HG03196 (cell line): ENCODE measurements at regions not wholly inside any gene's neighbourhood (a gene's known extent, or its start where the extent isn't known, plus 50 kb on each side); places are given as distances from the start of the nearest gene placed in this dataset.
A peak's percentile ranks its signal among the peaks of the same experiment; 100 is the strongest.
"Not testable (repeated sequence)": the region's sequence is repeated elsewhere in the genome, so short reads cannot be mapped to it uniquely, and the experiment has no call there.

Experiments
- ATAC-seq: cut with Tn5 transposase; IDR thresholded peaks from one replicate; pipeline ENCODE4 v1.9.1; 2021; ENCODE audit not compliant: unreplicated experiment

DNA sequence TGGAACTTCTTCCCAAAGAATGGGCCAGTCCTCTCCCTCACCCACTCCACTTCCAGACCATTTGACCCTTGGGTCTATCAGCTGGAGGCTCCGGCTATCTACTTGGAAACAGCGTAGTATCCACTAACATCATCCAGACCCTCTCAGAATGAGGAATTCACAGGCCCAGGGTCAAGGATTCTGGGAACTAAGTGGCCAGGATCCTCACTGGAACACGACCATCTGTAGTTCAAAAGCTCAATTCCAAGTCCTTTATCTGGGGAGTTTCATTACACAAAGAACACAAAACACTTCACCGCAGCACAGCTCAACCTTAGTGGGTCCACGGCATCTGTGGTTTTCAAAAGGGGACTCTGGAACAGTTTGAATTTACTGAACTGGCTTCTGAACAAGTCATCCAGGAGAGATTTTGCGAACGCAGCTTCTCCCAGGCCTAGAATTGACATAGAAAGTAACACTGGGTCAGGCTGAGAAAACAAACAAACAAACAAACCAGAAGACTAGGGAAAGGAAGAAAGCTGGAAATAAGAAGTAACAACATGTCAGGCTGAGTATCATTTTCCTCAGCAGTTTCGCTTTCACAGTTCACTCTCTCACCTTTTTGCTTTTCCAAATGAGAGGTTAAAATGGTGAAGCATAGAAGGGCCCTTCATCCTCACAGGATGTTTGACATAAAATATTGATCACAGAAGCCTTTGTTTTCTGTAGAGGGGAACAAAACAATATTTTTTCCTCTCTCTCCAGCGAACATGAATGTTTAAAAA is 57.6 kb upstream of the USP6NL start:
- ATAC-seq: no peak

DNA sequence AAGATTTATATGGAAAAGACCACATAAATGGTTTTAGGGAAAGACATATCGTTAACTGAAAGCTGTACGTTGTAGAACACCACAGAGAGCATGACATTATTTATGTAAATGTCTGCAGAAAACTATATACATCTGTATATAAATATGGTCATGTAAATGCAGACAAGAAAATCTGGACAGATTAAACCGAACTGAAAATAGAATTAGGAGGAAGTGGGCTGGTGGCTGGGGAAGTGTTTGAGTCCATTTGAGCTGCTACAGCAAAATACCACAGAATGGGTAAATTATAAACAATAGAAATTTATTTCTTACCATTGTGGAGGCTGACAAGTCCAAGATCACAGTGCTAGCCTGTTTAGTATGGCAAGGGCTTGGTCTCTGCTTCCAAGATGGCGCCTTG is 56.3 kb upstream of the USP6NL start:
- ATAC-seq: no peak

- ATAC-seq: peak; percentile 61
Observed at GRCh38 chr10:11663763-11664555, 52.5 kb upstream of the USP6NL start.

- ATAC-seq: not testable (repeated sequence)
Observed at GRCh38 chr10:11663126-11663515, 51.7 kb upstream of the USP6NL start.

DNA sequence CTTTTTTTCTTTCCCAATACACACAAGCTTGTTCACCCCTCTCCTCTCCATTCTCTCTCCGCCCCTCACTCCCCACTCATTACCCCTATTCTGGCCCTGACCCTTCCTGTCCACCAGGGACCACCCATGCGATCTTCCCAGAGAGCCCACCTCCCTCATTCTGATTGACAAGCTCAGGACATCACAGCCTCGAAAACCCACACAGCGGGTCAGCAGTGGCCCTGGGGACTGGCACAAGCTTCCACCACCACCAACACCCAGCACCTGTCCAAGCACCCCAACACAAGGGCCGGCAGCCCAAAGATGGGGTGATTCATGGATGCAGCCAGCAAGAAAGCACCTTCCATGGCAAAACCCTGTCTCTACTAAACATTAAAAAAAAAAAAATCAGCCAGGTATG is 50.0 kb upstream of the USP6NL start:
- no peak for ATAC-seq
